Natural killer cell (primary cell): ENCODE measurements at regions not wholly inside any gene's neighbourhood (a gene's known extent, or its start where the extent isn't known, plus 50 kb on each side); places are given as distances from the start of the nearest gene placed in this dataset.

Experiments
- ATAC-seq, 3 donors: fragments of 150-1000 bp in 2 of 3; fragments of 200-7000 bp in 1 of 3; cut with Tn5 transposase; 1 replicate in 1 of 3; 2 replicates in 2 of 3; pipeline ENCODE4 v1.10.0; 2021; ENCODE audit warnings: mild to moderate bottlenecking in 2 of 3, moderate library complexity in 2 of 3
- DNase-seq, 2 donors: peaks; one replicate each; pipeline versions ENCODE4 v3.0.0 to v3.0.0-alpha.2; 2013 to 2021; ENCODE audit warnings: mixed read lengths in 1 of 2
- H3K27ac ChIP-seq: one replicate; pipeline ENCODE4 v1.5.1; 2013; ENCODE audit warnings: mild to moderate bottlenecking, low read length
- H3K27me3 ChIP-seq: one replicate; pipeline ENCODE4 v1.6.1; 2013; ENCODE audit warnings: low read length; ENCODE audit not compliant: control insufficient read depth, insufficient read depth
- H3K36me3 ChIP-seq: one replicate; pipeline ENCODE4 v1.6.1; 2013; ENCODE audit warnings: low read length; ENCODE audit not compliant: control insufficient read depth, insufficient read depth
- H3K4me1 ChIP-seq: one replicate; pipeline ENCODE4 v1.6.1; 2013; ENCODE audit warnings: low read length; ENCODE audit not compliant: control insufficient read depth, insufficient read depth
- H3K4me3 ChIP-seq: one replicate; pipeline ENCODE4 v1.5.1; 2013; ENCODE audit warnings: low read length
- H3K9me3 ChIP-seq: one replicate; pipeline ENCODE4 v1.6.1; 2013; ENCODE audit warnings: low read length; ENCODE audit not compliant: control insufficient read depth, insufficient read depth
- H3K27ac Mint-ChIP-seq, 2 donors: one replicate each; pipeline ENCODE4 v1.8.0; 2022; ENCODE audit warnings: mild to moderate bottlenecking in 2 of 2, mixed read lengths in 2 of 2, moderate library complexity in 1 of 2
- H3K27me3 Mint-ChIP-seq, 2 donors: one replicate each; pipeline ENCODE4 v1.8.0; 2022; ENCODE audit warnings: low read depth in 2 of 2, mixed read lengths in 2 of 2
- H3K36me3 Mint-ChIP-seq: one replicate; pipeline ENCODE4 v1.8.0; 2022; ENCODE audit warnings: mixed read lengths
- H3K4me1 Mint-ChIP-seq, 2 donors: one replicate each; pipeline ENCODE4 v1.8.0; 2022; ENCODE audit warnings: mixed read lengths in 2 of 2
- H3K4me3 Mint-ChIP-seq: one replicate; pipeline ENCODE4 v1.8.0; 2022; ENCODE audit warnings: mild to moderate bottlenecking, moderate library complexity, mixed read lengths
- H3K9me3 Mint-ChIP-seq, 2 donors: one replicate each; pipeline ENCODE4 v1.8.0; 2022; ENCODE audit warnings: mixed read lengths in 2 of 2
- CTCF ChIP-seq: fragments of 200-600 bp; IDR thresholded peaks from one replicate; pipeline ENCODE4 v1.8.0; 2022; ENCODE audit warnings: antibody characterized with exemption
- WGBS: methylation state at CpG from one replicate; pipeline ENCODE4 v1.1.7; 2013; ENCODE audit warnings: missing lambda C conversion rate; ENCODE audit not compliant: insufficient coverage; 5-methylcytosine and 5-hydroxymethylcytosine counted together
- intact Hi-C: fragments of 100-400 bp; cut with micrococcal nuclease; formaldehyde crosslinking; loops from one replicate; pipeline ENCODE4 v1.14.2; 2022

- Histone ChIP-seq H3K27ac (no peak overlapping the region), H3K36me3 (no peaks in the 10 kb centered on the region), H3K4me3 (no peak overlapping the region), H3K4me1 (no peaks in the 10 kb centered on the region), H3K9me3 (no peaks in the 10 kb centered on the region), H3K27me3 (no peaks in the 10 kb centered on the region)
- Mint-ChIP-seq H3K4me1 (no peaks in the 10 kb centered on the region), H3K4me3 (no peak overlapping the region), H3K36me3 (no peaks in the 10 kb centered on the region), H3K9me3 (peaks cover 0 to 2% of the 10 kb centered on the region in 2 donors), H3K27ac (no peak overlapping the region), H3K27me3 (no peaks in the 10 kb centered on the region)
- no peak for ATAC-seq
- no peak for DNase-seq
- TF ChIP-seq CTCF: no peak
- intact Hi-C loops: no loop called here
Observed at GRCh38 chr13:22861958-22862466, 318.8 kb upstream of the SGCG start.

- H3K4me3 ChIP-seq: no peak overlapping the region
- ATAC-seq (no peak), DNase-seq (no peak)
- intact Hi-C loops: no loop called here
- no peaks in the 10 kb centered on the region for H3K4me1 ChIP-seq
- Mint-ChIP-seq H3K27ac (no peak overlapping the region), H3K4me3 (no peak overlapping the region), H3K27me3 (no peaks in the 10 kb centered on the region), H3K4me1 (no peaks in the 10 kb centered on the region), H3K9me3 (peaks cover 0 to 2% of the 10 kb centered on the region in 2 donors), H3K36me3 (no peaks in the 10 kb centered on the region)
- no peaks in the 10 kb centered on the region for H3K9me3 ChIP-seq
- H3K36me3 ChIP-seq: no peaks in the 10 kb centered on the region
- H3K27me3 ChIP-seq: no peaks in the 10 kb centered on the region
- TF ChIP-seq CTCF: no peak
- H3K27ac ChIP-seq: no peak overlapping the region
Observed at GRCh38 chr13:22862478-22862877, 318.3 kb upstream of the SGCG start.

DNA sequence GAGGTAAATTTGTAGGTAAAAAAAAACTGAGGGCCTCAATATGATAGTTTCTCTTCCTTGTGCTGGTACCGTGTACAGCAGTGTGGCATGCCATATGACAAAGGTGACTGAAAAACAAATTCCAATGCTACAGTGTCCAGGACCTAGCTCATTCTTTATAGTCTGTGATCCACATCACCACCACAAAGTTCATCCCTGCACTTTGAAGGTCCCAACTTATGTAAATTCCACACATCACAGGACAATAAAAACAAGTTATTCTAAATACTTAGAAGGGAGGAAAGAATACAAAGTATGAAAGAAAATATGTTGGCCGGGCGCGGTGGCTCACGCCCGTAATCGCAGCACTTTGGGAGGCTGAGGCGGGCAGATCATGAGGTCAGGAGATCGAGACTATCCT lies 314.6 kb upstream of the SGCG start:
- Histone ChIP-seq H3K27ac (no peak overlapping the region), H3K27me3 (no peaks in the 10 kb centered on the region), H3K9me3 (no peaks in the 10 kb centered on the region), H3K36me3 (no peaks in the 10 kb centered on the region), H3K4me3 (no peak overlapping the region), H3K4me1 (no peaks in the 10 kb centered on the region)
- no peaks in the 10 kb centered on the region for H3K27me3 Mint-ChIP-seq
- no peaks in the 10 kb centered on the region for H3K4me1 Mint-ChIP-seq
- DNase-seq: no peak
- ATAC-seq: no peak
- peaks cover 2 to 7% of the 10 kb centered on the region in 2 donors for H3K9me3 Mint-ChIP-seq
- H3K36me3 Mint-ChIP-seq: no peaks in the 10 kb centered on the region
- no peak overlapping the region for H3K4me3 Mint-ChIP-seq
- no peak for TF ChIP-seq CTCF
- no peak overlapping the region for H3K27ac Mint-ChIP-seq
- intact Hi-C loops: no loop called here
- 96% methylated on average over 9 of the region's 9 CpGs for WGBS

GRCh38 chr13:22871231-22871630 lies 309.5 kb upstream of the SGCG start:
- Mint-ChIP-seq H3K9me3 (peaks cover 3 to 16% of the 10 kb centered on the region in 2 donors), H3K4me1 (no peaks in the 10 kb centered on the region), H3K36me3 (no peaks in the 10 kb centered on the region), H3K27ac (no peak overlapping the region), H3K4me3 (no peak overlapping the region), H3K27me3 (no peaks in the 10 kb centered on the region)
- intact Hi-C loops: no loop called here
- no peaks in the 10 kb centered on the region for H3K4me1 ChIP-seq
- 77% methylated on average over 2 of the region's 2 CpGs for WGBS
- TF ChIP-seq CTCF: no peak
- DNase-seq (no peak), ATAC-seq (no peak)
- H3K4me3 ChIP-seq: no peak overlapping the region
- H3K27me3 ChIP-seq: no peaks in the 10 kb centered on the region
- H3K9me3 ChIP-seq: no peaks in the 10 kb centered on the region
- H3K36me3 ChIP-seq: no peaks in the 10 kb centered on the region
- no peak overlapping the region for H3K27ac ChIP-seq
